Inferior parietal cortex (tissue), 1 donor: ENCODE measurements at regions not wholly inside any gene's neighbourhood (a gene's known extent, or its start where the extent isn't known, plus 50 kb on each side); places are given as distances from the start of the nearest gene placed in this dataset.
"Not testable (repeated sequence)": the region's sequence is repeated elsewhere in the genome, so short reads cannot be mapped to it uniquely, and the experiment has no call there.

Experiments used
- DNase-seq: peaks from one replicate; pipeline ENCODE4 v3.0.0-alpha.2; 2016; ENCODE audit errors: extremely low spot score

GRCh38 chr7:153628825-153629224 lies 423.4 kb upstream of the DPP6 start:
- DNase-seq = no peak

GRCh38 chr7:153638821-153639435 lies 413.3 kb upstream of the DPP6 start:
- no peak for DNase-seq

GRCh38 chr7:153640586-153640985 lies 411.6 kb upstream of the DPP6 start:
- no peak for DNase-seq

- DNase-seq = no peak
Measured at GRCh38 chr7:153641199-153641598, 411.0 kb upstream of the DPP6 start.

GRCh38 chr7:153642989-153643388 lies 409.2 kb upstream of the DPP6 start:
- DNase-seq = no peak

- DNase-seq = no peak
Measured at GRCh38 chr7:153657182-153657800, 394.9 kb upstream of the DPP6 start.

- no peak for DNase-seq
Measured at GRCh38 chr7:153675131-153675530, 377.1 kb upstream of the DPP6 start.

GRCh38 chr7:153682628-153683027 lies 369.6 kb upstream of the DPP6 start:
- DNase-seq = no peak

GRCh38 chr7:153696242-153696641 lies 356.0 kb upstream of the DPP6 start:
- no peak for DNase-seq

GRCh38 chr7:153698046-153698445 lies 354.2 kb upstream of the DPP6 start:
- DNase-seq = no peak

GRCh38 chr7:153701678-153702077 lies 350.5 kb upstream of the DPP6 start:
- no peak for DNase-seq

- not testable (repeated sequence) for DNase-seq
Measured at GRCh38 chr7:153723892-153724291, 328.3 kb upstream of the DPP6 start.

- not testable (repeated sequence) for DNase-seq
Measured at GRCh38 chr7:153731504-153731903, 320.7 kb upstream of the DPP6 start.

- DNase-seq = not testable (repeated sequence)
Measured at GRCh38 chr7:153743434-153743833, 308.8 kb upstream of the DPP6 start.

GRCh38 chr7:153747969-153748368 lies 304.2 kb upstream of the DPP6 start:
- DNase-seq = not testable (repeated sequence)

- not testable (repeated sequence) for DNase-seq
Measured at GRCh38 chr7:153748885-153749284, 303.3 kb upstream of the DPP6 start.

GRCh38 chr7:153765869-153766268 lies 286.3 kb upstream of the DPP6 start:
- not testable (repeated sequence) for DNase-seq

- DNase-seq = not testable (repeated sequence)
Measured at GRCh38 chr7:153766926-153767325, 285.3 kb upstream of the DPP6 start.

GRCh38 chr7:153772966-153773365 lies 279.2 kb upstream of the DPP6 start:
- no peak for DNase-seq

- DNase-seq = not testable (repeated sequence)
Measured at GRCh38 chr7:153776940-153777339, 275.3 kb upstream of the DPP6 start.

- not testable (repeated sequence) for DNase-seq
Measured at GRCh38 chr7:153797363-153797762, 254.8 kb upstream of the DPP6 start.

- no peak for DNase-seq
Measured at GRCh38 chr7:153808117-153808516, 244.1 kb upstream of the DPP6 start.

GRCh38 chr7:153829525-153829924 lies 222.7 kb upstream of the DPP6 start:
- DNase-seq = no peak

- DNase-seq = no peak
Measured at GRCh38 chr7:153832160-153832559, 220.0 kb upstream of the DPP6 start.
